GM23248 (cell line): ENCODE measurements at regions not wholly inside any gene's neighbourhood (a gene's known extent, or its start where the extent isn't known, plus 50 kb on each side); places are given as distances from the start of the nearest gene placed in this dataset.

Source experiments
- EZH2 ChIP-seq: fragments of 200-600 bp; sonication (generic); IDR thresholded peaks from 2 replicates; pipeline ENCODE4 v1.6.1; 2018; ENCODE audit warnings: antibody characterized with exemption, mild to moderate bottlenecking; ENCODE audit not compliant: insufficient read depth, poor library complexity, severe bottlenecking
- EZH2phosphoT487 ChIP-seq: fragments of 200-600 bp; sonication (generic); IDR thresholded peaks from 2 replicates; pipeline ENCODE4 v1.6.1; 2018; ENCODE audit warnings: antibody characterized with exemption, moderate library complexity, mild to moderate bottlenecking, low read depth; ENCODE audit not compliant: insufficient read depth

DNA sequence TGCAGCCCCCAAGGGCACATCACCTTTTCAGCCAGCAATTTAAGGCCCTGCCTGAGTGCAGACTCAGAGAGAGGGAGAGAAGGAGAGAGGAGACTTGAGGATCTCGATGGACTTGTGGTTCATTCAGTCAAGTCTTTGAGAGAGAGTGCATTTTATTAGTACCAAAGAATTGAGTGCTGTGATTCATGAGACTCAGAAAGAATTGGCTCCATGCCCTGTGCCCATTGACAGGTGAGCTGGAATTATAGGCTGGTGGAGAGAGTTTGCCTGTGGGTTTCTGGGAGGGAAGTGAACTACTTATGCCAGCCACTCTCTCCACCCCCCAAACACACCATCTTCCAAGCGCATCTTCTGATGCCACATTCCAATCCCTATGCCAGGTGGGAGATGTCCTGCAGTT lies 236.8 kb downstream of the MN1 start:
- TF ChIP-seq EZH2 (no peak), EZH2phosphoT487 (no peak)
